ENCODE measurements at regions not wholly inside any gene's neighbourhood (a gene's known extent, or its start where the extent isn't known, plus 50 kb on each side); places are given as distances from the start of the nearest gene placed in this dataset.

DNA sequence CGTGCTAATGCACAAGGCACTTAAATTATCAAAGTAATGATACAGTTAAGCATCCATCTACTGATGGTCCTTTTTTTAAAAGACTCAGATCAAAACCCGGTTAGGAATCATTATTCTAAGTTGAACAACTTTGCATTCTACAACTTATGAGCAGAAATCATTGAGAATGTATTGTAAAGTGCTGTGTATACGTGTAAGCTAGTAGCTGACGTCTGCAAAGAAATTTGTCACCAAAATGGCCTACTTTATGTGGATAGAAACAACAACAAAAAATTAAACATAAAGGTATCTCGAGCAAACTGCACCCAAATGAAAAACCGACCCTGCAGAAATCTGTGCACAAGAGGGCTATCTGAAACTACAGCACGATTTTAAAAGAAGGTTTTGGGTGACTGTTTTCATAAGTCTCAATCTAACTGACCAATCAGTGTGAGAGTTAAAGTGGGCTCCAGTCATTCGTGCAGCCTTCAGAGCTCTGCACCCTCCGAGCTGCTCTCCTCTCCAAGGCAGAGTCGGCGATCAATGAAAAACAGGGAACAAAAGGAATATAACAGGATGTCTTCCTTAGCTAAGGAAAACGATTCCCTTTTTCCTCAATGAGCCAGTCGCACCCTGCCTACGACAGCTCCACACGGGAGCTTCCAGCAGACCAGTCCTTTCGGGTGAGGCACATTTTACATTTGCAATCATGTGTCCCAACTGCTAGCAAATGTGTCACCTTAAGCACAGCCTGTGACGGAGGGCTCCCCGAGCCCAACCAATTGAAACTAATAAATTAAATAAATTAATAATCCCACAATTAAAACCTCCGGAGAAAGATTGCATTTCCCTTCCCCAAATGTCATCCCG, 200.7 kb upstream of the FOXN3 start:
- DNase-seq (ENCODE audit: low read depth): no peak
- TF ChIP-seq, protein P1, sequence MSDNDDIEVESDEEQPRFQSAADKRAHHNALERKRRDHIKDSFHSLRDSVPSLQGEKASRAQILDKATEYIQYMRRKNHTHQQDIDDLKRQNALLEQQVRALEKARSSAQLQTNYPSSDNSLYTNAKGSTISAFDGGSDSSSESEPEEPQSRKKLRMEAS (IDR thresholded peaks at IDR 0.05; ENCODE audit: low read depth, low read length): no peak
- TF ChIP-seq, protein P2, sequence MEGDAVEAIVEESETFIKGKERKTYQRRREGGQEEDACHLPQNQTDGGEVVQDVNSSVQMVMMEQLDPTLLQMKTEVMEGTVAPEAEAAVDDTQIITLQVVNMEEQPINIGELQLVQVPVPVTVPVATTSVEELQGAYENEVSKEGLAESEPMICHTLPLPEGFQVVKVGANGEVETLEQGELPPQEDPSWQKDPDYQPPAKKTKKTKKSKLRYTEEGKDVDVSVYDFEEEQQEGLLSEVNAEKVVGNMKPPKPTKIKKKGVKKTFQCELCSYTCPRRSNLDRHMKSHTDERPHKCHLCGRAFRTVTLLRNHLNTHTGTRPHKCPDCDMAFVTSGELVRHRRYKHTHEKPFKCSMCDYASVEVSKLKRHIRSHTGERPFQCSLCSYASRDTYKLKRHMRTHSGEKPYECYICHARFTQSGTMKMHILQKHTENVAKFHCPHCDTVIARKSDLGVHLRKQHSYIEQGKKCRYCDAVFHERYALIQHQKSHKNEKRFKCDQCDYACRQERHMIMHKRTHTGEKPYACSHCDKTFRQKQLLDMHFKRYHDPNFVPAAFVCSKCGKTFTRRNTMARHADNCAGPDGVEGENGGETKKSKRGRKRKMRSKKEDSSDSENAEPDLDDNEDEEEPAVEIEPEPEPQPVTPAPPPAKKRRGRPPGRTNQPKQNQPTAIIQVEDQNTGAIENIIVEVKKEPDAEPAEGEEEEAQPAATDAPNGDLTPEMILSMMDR (IDR thresholded peaks at IDR 0.05; ENCODE audit: low read depth, low read length): no peak
- no peak for TF ChIP-seq POLR2A (IDR thresholded peaks at IDR 0.05; ENCODE audit: extremely low read depth, insufficient read length)
- TF ChIP-seq MYC (IDR thresholded peaks at IDR 0.05; ENCODE audit: low read depth, low read length): no peak
- no peak overlapping the region for H3K4me3 ChIP-seq (ENCODE audit: low read depth, low read length)

DNA sequence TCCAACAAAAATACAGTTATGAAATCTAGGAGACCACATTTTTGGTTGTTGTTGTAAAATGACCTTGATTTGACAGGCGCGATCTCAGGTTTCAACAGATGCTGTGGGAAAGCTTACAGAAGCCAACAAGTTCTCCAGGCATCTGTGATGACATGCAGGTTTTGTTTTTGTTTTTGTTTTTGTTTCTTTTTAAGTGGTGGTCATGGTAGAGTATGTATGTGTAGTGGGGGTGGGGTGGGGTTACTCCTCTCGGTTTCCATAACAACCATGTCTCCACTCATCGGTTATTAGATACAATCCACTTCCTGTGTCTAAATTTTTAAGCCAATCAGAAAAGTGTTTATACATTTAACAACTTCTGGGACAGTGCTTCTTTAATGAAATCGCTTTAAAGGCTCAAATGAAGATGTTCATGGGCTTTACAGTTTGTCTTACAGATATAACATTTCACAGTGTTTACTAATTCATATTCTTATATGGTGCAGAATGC, 199.9 kb upstream of the FOXN3 start:
- no peak for DNase-seq (ENCODE audit: low read depth)
- no peak overlapping the region for H3K4me3 ChIP-seq (ENCODE audit: low read depth, low read length)
- TF ChIP-seq, protein P2 (IDR thresholded peaks at IDR 0.05; ENCODE audit: low read depth, low read length): no peak
- TF ChIP-seq MYC (IDR thresholded peaks at IDR 0.05; ENCODE audit: low read depth, low read length) (no peak), POLR2A (IDR thresholded peaks at IDR 0.05; ENCODE audit: extremely low read depth, insufficient read length) (no peak)
- TF ChIP-seq, protein P1 (IDR thresholded peaks at IDR 0.05; ENCODE audit: low read depth, low read length): no peak

DNA sequence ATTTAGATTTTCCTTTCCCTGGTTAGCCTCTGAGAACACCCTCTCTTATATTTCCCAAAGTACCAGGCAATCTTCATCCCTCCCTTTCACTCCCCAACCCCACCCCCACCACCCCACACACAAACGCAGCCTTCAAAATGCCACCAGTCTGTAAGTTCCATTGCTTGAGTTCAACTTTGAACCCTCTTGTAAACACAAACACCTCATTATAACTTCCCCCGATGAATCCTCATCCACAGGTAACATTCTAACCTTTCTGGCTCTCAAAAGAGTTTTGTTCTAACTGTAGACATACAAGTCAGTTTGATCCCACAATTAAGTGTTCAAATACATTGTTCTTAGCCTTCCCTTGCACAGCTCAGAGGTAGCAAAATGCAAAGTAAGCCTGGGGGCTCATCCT, 199.4 kb upstream of the FOXN3 start:
- no peak for DNase-seq (ENCODE audit: low read depth)
- H3K4me3 ChIP-seq (ENCODE audit: low read depth, low read length): no peak overlapping the region
- TF ChIP-seq MYC (IDR thresholded peaks at IDR 0.05; ENCODE audit: low read depth, low read length) (no peak), POLR2A (IDR thresholded peaks at IDR 0.05; ENCODE audit: extremely low read depth, insufficient read length) (no peak)
- TF ChIP-seq, protein P2 (IDR thresholded peaks at IDR 0.05; ENCODE audit: low read depth, low read length): no peak
- TF ChIP-seq, protein P1 (IDR thresholded peaks at IDR 0.05; ENCODE audit: low read depth, low read length): no peak

DNA sequence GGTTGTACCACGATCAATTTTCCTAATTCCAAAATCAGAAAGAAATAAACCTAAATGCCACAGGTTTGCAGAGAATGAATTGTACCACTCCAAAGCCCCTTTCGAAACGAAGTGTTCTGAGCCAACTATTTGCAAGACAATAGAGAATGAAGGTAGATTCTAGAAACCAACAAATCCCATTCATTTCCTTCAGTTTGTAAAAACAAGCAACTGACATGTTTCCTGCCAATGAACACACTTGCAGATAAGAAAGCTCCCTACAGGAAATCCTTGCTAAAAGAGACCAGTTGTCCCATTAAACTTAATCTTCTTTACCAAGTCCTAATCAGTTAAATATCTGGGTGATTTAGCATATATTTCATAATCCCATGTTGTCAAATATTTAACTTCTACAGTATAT, 198.4 kb upstream of the FOXN3 start:
- no peak overlapping the region for H3K4me3 ChIP-seq (ENCODE audit: low read depth, low read length)
- TF ChIP-seq, protein P1 (IDR thresholded peaks at IDR 0.05; ENCODE audit: low read depth, low read length): no peak
- TF ChIP-seq POLR2A (IDR thresholded peaks at IDR 0.05; ENCODE audit: extremely low read depth, insufficient read length) (no peak), MYC (IDR thresholded peaks at IDR 0.05; ENCODE audit: low read depth, low read length) (no peak)
- TF ChIP-seq, protein P2 (IDR thresholded peaks at IDR 0.05; ENCODE audit: low read depth, low read length): no peak
- DNase-seq (ENCODE audit: low read depth): no peak

DNA sequence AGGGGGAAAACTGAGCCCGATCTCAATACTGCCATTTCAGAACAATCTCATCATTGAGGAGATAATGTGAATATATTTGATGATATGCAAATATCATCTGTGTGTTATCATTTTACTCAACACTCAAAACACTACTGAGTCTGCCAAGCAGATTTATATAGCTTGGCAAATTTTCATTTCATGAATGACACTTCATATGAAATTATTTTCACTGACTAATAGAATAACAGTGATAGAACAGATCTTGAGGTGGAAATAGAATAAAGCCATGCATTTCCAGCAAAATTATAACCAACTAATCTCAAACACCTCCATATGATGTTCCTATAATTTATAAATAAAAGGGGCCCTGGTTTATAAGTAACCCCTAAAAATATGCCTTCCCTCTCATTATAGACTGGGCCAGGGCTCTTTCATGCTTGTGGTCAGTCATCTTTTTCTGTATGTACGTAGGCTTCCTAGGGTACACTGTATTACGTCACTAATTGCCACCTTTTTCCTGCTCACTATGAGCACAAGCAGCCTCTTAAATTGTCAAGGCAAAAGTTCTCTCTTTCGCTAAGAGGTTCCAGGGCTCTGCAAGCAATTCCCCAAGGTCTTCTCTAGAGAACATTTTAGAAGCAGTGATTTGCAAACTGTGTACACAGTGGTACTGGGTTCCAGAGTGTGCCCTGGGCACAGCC, 197.1 kb upstream of the FOXN3 start:
- no peak for DNase-seq (ENCODE audit: low read depth)
- TF ChIP-seq, protein P2 (IDR thresholded peaks at IDR 0.05; ENCODE audit: low read depth, low read length): no peak
- TF ChIP-seq POLR2A (IDR thresholded peaks at IDR 0.05; ENCODE audit: extremely low read depth, insufficient read length): no peak
- TF ChIP-seq, protein P1 (IDR thresholded peaks at IDR 0.05; ENCODE audit: low read depth, low read length): no peak
- TF ChIP-seq MYC (IDR thresholded peaks at IDR 0.05; ENCODE audit: low read depth, low read length): no peak
- H3K4me3 ChIP-seq (ENCODE audit: low read depth, low read length): no peak overlapping the region

Data from NB4 (cell line).